GM23338 (cell line): ENCODE measurements at regions not wholly inside any gene's neighbourhood (a gene's known extent, or its start where the extent isn't known, plus 50 kb on each side); places are given as distances from the start of the nearest gene placed in this dataset.

ENCODE experiments used
- ATAC-seq: fragments of 200-7000 bp; cut with Tn5 transposase; 3 replicates; pipeline ENCODE4 v1.9.1; 2020
- DNase-seq: peaks from one replicate; pipeline ENCODE4 v3.0.0-alpha.2; 2015; ENCODE audit warnings: low spot score
- H2AFZ ChIP-seq: fragments of 200-600 bp; sonication (generic); 2 replicates; pipeline ENCODE4 v1.8.0; 2016; ENCODE audit warnings: antibody characterized with exemption, mild to moderate bottlenecking, moderate library complexity
- H3F3A ChIP-seq: fragments of 200-600 bp; sonication (generic); replicated peaks from 2 replicates; pipeline ENCODE4 v1.8.0; 2017; ENCODE audit warnings: antibody characterized with exemption, mixed run types, low read depth
- H3K27ac ChIP-seq: fragments of 200-600 bp; sonication (generic); 2 replicates; pipeline ENCODE4 v1.6.1; 2016; ENCODE audit warnings: low read depth
- H3K27me3 ChIP-seq: fragments of 200-600 bp; sonication (generic); 2 replicates; pipeline ENCODE4 v1.8.0; 2016; ENCODE audit warnings: mild to moderate bottlenecking, mixed run types, moderate library complexity; ENCODE audit not compliant: insufficient read depth
- H3K36me3 ChIP-seq: fragments of 200-600 bp; sonication (generic); 2 replicates; pipeline ENCODE4 v1.8.0; 2016; ENCODE audit warnings: mild to moderate bottlenecking; ENCODE audit not compliant: insufficient read depth
- H3K4me1 ChIP-seq: fragments of 200-600 bp; sonication (generic); 2 replicates; pipeline ENCODE4 v1.8.0; 2016; ENCODE audit warnings: mild to moderate bottlenecking, moderate library complexity; ENCODE audit not compliant: insufficient read depth
- H3K4me2 ChIP-seq: fragments of 200-600 bp; sonication (generic); 2 replicates; pipeline ENCODE4 v1.7.1; 2017; ENCODE audit warnings: mixed run types
- H3K4me3 ChIP-seq: fragments of 200-600 bp; sonication (generic); 2 replicates; pipeline ENCODE4 v1.6.1; 2016; ENCODE audit warnings: mixed run types
- H3K79me2 ChIP-seq: fragments of 200-600 bp; sonication (generic); replicated peaks from 2 replicates; pipeline ENCODE4 v1.8.0; 2017; ENCODE audit warnings: mild to moderate bottlenecking; ENCODE audit not compliant: insufficient read depth
- H3K9me2 ChIP-seq: fragments of 200-600 bp; sonication (generic); 2 replicates; pipeline ENCODE4 v1.8.0; 2017; ENCODE audit not compliant: insufficient read depth
- H4K20me1 ChIP-seq: fragments of 200-600 bp; sonication (generic); replicated peaks from 2 replicates; pipeline ENCODE4 v1.8.0; 2017; ENCODE audit warnings: mild to moderate bottlenecking; ENCODE audit not compliant: insufficient read depth
- H3K27ac Mint-ChIP-seq: 2 replicates; pipeline ENCODE4 v1.8.0; 2020; ENCODE audit warnings: inconsistent platforms, mild to moderate bottlenecking, moderate library complexity, mixed read lengths
- H3K27me3 Mint-ChIP-seq: 3 replicates; pipeline ENCODE4 v1.8.0; 2022; ENCODE audit warnings: low read depth, mild to moderate bottlenecking, moderate library complexity, mixed read lengths, inconsistent platforms; ENCODE audit not compliant: insufficient read depth, poor library complexity
- H3K36me3 Mint-ChIP-seq: 3 replicates; pipeline ENCODE4 v1.8.0; 2021; ENCODE audit warnings: low read depth, mild to moderate bottlenecking, inconsistent platforms, moderate library complexity, mixed read lengths
- H3K4me1 Mint-ChIP-seq: 3 replicates; pipeline ENCODE4 v1.8.0; 2020; ENCODE audit warnings: mild to moderate bottlenecking, inconsistent platforms, mixed read lengths
- H3K4me3 Mint-ChIP-seq: 3 replicates; pipeline ENCODE4 v1.8.0; 2021; ENCODE audit warnings: moderate library complexity, mild to moderate bottlenecking, inconsistent platforms, mixed read lengths
- H3K9me3 Mint-ChIP-seq: 3 replicates; pipeline ENCODE4 v1.8.0; 2020; ENCODE audit warnings: moderate library complexity, mild to moderate bottlenecking, inconsistent platforms, mixed read lengths
- ETS1 ChIP-seq: IDR thresholded peaks from 2 replicates; pipeline ENCODE4 v1.6.1; 2016; ENCODE audit warnings: antibody characterized with exemption
- JUNB ChIP-seq: IDR thresholded peaks from one replicate; pipeline ENCODE4 v1.6.1; 2016; ENCODE audit warnings: antibody characterized with exemption; ENCODE audit not compliant: unreplicated experiment
- POLR2AphosphoS5 ChIP-seq: IDR thresholded peaks from 2 replicates; pipeline ENCODE4 v1.6.1; 2016; ENCODE audit warnings: antibody characterized with exemption, low read depth
- ZNF114 ChIP-seq: fragments of 250-450 bp; sonication (Bioruptor Pico); IDR thresholded peaks from 2 replicates; pipeline ENCODE4 v1.5.0; 2020; ENCODE audit warnings: mild to moderate bottlenecking, moderate library complexity
- ZNF331 ChIP-seq: fragments of 250-450 bp; sonication (Bioruptor Pico); IDR thresholded peaks from 2 replicates; pipeline ENCODE4 v1.5.0; 2020; ENCODE audit warnings: low read depth, mild to moderate bottlenecking, moderate library complexity
- TF ChIP-seq, protein P1 (sequence below): fragments of 250-450 bp; sonication (Bioruptor Pico); IDR thresholded peaks from 2 replicates; pipeline ENCODE4 v1.5.0; 2020; ENCODE audit warnings: mild to moderate bottlenecking, moderate library complexity

- no peaks in the 10 kb centered on the region for H3K79me2 ChIP-seq
- H3K27me3 Mint-ChIP-seq: peaks cover 2% of the 10 kb centered on the region
- H3K9me2 ChIP-seq: peaks cover 10% of the 10 kb centered on the region
- H4K20me1 ChIP-seq: no peaks in the 10 kb centered on the region
- H3F3A ChIP-seq: no peaks in the 10 kb centered on the region
- ATAC-seq (no peak), DNase-seq (no peak)
- H3K4me1 Mint-ChIP-seq: peaks cover 7% of the 10 kb centered on the region; the same call in 2 of the 3 replicates
- no peaks in the 10 kb centered on the region for H3K36me3 Mint-ChIP-seq
- no peak overlapping the region for H3K4me3 Mint-ChIP-seq
- no peaks in the 10 kb centered on the region for H3K9me3 Mint-ChIP-seq
- no peaks in the 10 kb centered on the region for H3K4me1 ChIP-seq
- no peaks in the 10 kb centered on the region for H3K36me3 ChIP-seq
- TF ChIP-seq ETS1 (no peak), ZNF114 (CRISPR knock-in tag) (no peak), JUNB (no peak)
- TF ChIP-seq, protein P1, sequence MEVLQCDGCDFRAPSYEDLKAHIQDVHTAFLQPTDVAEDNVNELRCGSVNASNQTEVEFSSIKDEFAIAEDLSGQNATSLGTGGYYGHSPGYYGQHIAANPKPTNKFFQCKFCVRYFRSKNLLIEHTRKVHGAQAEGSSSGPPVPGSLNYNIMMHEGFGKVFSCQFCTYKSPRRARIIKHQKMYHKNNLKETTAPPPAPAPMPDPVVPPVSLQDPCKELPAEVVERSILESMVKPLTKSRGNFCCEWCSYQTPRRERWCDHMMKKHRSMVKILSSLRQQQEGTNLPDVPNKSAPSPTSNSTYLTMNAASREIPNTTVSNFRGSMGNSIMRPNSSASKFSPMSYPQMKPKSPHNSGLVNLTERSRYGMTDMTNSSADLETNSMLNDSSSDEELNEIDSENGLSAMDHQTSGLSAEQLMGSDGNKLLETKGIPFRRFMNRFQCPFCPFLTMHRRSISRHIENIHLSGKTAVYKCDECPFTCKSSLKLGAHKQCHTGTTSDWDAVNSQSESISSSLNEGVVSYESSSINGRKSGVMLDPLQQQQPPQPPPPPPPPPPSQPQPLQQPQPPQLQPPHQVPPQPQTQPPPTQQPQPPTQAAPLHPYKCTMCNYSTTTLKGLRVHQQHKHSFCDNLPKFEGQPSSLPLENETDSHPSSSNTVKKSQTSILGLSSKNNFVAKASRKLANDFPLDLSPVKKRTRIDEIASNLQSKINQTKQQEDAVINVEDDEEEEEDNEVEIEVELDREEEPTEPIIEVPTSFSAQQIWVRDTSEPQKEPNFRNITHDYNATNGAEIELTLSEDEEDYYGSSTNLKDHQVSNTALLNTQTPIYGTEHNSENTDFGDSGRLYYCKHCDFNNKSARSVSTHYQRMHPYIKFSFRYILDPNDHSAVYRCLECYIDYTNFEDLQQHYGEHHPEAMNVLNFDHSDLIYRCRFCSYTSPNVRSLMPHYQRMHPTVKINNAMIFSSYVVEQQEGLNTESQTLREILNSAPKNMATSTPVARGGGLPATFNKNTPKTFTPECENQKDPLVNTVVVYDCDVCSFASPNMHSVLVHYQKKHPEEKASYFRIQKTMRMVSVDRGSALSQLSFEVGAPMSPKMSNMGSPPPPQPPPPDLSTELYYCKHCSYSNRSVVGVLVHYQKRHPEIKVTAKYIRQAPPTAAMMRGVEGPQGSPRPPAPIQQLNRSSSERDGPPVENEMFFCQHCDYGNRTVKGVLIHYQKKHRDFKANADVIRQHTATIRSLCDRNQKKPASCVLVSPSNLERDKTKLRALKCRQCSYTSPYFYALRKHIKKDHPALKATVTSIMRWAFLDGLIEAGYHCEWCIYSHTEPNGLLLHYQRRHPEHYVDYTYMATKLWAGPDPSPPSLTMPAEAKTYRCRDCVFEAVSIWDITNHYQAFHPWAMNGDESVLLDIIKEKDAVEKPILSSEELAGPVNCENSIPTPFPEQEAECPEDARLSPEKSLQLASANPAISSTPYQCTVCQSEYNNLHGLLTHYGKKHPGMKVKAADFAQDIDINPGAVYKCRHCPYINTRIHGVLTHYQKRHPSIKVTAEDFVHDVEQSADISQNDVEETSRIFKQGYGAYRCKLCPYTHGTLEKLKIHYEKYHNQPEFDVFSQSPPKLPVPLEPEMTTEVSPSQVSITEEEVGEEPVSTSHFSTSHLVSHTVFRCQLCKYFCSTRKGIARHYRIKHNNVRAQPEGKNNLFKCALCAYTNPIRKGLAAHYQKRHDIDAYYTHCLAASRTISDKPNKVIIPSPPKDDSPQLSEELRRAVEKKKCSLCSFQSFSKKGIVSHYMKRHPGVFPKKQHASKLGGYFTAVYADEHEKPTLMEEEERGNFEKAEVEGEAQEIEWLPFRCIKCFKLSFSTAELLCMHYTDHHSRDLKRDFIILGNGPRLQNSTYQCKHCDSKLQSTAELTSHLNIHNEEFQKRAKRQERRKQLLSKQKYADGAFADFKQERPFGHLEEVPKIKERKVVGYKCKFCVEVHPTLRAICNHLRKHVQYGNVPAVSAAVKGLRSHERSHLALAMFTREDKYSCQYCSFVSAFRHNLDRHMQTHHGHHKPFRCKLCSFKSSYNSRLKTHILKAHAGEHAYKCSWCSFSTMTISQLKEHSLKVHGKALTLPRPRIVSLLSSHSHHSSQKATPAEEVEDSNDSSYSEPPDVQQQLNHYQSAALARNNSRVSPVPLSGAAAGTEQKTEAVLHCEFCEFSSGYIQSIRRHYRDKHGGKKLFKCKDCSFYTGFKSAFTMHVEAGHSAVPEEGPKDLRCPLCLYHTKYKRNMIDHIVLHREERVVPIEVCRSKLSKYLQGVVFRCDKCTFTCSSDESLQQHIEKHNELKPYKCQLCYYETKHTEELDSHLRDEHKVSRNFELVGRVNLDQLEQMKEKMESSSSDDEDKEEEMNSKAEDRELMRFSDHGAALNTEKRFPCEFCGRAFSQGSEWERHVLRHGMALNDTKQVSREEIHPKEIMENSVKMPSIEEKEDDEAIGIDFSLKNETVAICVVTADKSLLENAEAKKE (CRISPR knock-in tag): no peak
- no peaks in the 10 kb centered on the region for H3K27me3 ChIP-seq
- peak overlapping the region; percentile 30; the same call in 1 of the 2 replicates for H2AFZ ChIP-seq
- H3K4me3 ChIP-seq: no peak overlapping the region
- H3K4me2 ChIP-seq: no peak overlapping the region
- H3K27ac Mint-ChIP-seq: no peak overlapping the region
- H3K27ac ChIP-seq: no peak overlapping the region
Observed at GRCh38 chr18:2380101-2380500, 191.2 kb downstream of the METTL4 start.

GRCh38 chr18:2381539-2381938 is 189.8 kb downstream of the METTL4 start:
- H4K20me1 ChIP-seq: no peaks in the 10 kb centered on the region
- peaks cover 4% of the 10 kb centered on the region for H3K9me2 ChIP-seq
- peaks cover 2% of the 10 kb centered on the region for H3K27me3 Mint-ChIP-seq
- DNase-seq (no peak), ATAC-seq (no peak)
- no peaks in the 10 kb centered on the region for H3K27me3 ChIP-seq
- peaks cover 6% of the 10 kb centered on the region; the same call in 1 of the 3 replicates for H3K9me3 Mint-ChIP-seq
- no peaks in the 10 kb centered on the region for H3K4me1 ChIP-seq
- H3K36me3 Mint-ChIP-seq: no peaks in the 10 kb centered on the region
- no peaks in the 10 kb centered on the region for H3K36me3 ChIP-seq
- H3K4me3 Mint-ChIP-seq: no peak overlapping the region
- H3F3A ChIP-seq: no peaks in the 10 kb centered on the region
- H3K4me1 Mint-ChIP-seq: peaks cover 7% of the 10 kb centered on the region; the same call in 2 of the 3 replicates
- no peak overlapping the region for H3K27ac ChIP-seq
- H3K79me2 ChIP-seq: no peaks in the 10 kb centered on the region
- H3K27ac Mint-ChIP-seq: no peak overlapping the region
- no peak overlapping the region for H3K4me2 ChIP-seq
- no peak overlapping the region for H3K4me3 ChIP-seq
- no peak overlapping the region for H2AFZ ChIP-seq
- no peak for TF ChIP-seq ZNF114 (CRISPR knock-in tag)
- TF ChIP-seq, protein P1 (CRISPR knock-in tag): no peak
- TF ChIP-seq ZNF331 (CRISPR knock-in tag): no peak
- TF ChIP-seq POLR2AphosphoS5: no peak
